ENCODE measurements at regions not wholly inside any gene's neighbourhood (a gene's known extent, or its start where the extent isn't known, plus 50 kb on each side); places are given as distances from the start of the nearest gene placed in this dataset.
"Not testable (repeated sequence)": the region's sequence is repeated elsewhere in the genome, so short reads cannot be mapped to it uniquely, and the experiment has no call there.

- H3K4me3 Mint-ChIP-seq (ENCODE audit: unreplicated experiment) = no peak overlapping the region
Measured at GRCh38 chr22:35482974-35483373, 57.7 kb upstream of the RASD2 start.

DNA sequence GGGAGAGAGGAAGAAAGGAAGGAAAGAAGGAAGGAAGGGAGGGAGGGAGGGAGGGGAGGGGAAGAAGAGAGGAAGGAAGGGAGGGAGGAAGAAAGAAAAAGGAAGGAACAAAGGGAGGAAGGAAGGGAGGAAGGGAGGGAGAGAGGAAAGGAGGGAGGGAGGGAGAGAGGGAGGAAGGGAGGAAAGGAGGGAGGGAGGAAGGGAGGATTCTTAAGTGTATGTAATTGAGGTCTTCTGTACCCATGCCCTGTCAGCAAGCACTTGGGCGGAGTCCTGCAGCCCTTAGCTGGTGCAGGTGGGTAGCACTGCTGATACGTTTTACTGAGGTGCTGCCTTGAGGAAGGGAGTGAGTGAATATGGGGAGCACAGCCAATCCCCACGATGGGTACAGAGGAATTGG lies 56.9 kb upstream of the RASD2 start:
- H3K4me1 Mint-ChIP-seq (ENCODE audit: insufficient read depth, unreplicated experiment) = peaks cover 11% of the 10 kb centered on the region
- no peak overlapping the region for H3K27ac Mint-ChIP-seq (ENCODE audit: low read depth, unreplicated experiment)
- H3K9me3 Mint-ChIP-seq (ENCODE audit: unreplicated experiment) = no peaks in the 10 kb centered on the region
- no peaks in the 10 kb centered on the region for H3K36me3 Mint-ChIP-seq (ENCODE audit: insufficient read depth, unreplicated experiment)
- no peak for DNase-seq (ENCODE audit: unreplicated experiment)
- ChIA-PET POLR2A (interaction anchor here (1.5 kb wide), 1 partner anchor 11 kb away, joined by 5 read pairs; no protein-coding TSS in a partner anchor), CTCF (interaction anchor here (0.6 kb wide), 1 partner anchor 641 kb away, joined by 4 read pairs; no protein-coding TSS in a partner anchor)
- no peak overlapping the region for H3K4me3 Mint-ChIP-seq (ENCODE audit: unreplicated experiment)
- H3K27me3 Mint-ChIP-seq (ENCODE audit: insufficient read depth, unreplicated experiment) = peaks cover 14% of the 10 kb centered on the region
- TF ChIP-seq, protein P1, sequence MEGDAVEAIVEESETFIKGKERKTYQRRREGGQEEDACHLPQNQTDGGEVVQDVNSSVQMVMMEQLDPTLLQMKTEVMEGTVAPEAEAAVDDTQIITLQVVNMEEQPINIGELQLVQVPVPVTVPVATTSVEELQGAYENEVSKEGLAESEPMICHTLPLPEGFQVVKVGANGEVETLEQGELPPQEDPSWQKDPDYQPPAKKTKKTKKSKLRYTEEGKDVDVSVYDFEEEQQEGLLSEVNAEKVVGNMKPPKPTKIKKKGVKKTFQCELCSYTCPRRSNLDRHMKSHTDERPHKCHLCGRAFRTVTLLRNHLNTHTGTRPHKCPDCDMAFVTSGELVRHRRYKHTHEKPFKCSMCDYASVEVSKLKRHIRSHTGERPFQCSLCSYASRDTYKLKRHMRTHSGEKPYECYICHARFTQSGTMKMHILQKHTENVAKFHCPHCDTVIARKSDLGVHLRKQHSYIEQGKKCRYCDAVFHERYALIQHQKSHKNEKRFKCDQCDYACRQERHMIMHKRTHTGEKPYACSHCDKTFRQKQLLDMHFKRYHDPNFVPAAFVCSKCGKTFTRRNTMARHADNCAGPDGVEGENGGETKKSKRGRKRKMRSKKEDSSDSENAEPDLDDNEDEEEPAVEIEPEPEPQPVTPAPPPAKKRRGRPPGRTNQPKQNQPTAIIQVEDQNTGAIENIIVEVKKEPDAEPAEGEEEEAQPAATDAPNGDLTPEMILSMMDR (IDR thresholded peaks at IDR 0.05; ENCODE audit: unreplicated experiment) = no peak
- no TSS peak for BruUV-seq (replicated peaks)
- intact Hi-C loops (cut with micrococcal nuclease) = no loop called here

More at GRCh38 chr22:35482974-35483373, 57.7 kb upstream of the RASD2 start:
- no peak for DNase-seq (ENCODE audit: unreplicated experiment)
- ChIA-PET POLR2A (interaction anchor here (1.5 kb wide), 1 partner anchor 11 kb away, joined by 5 read pairs; no protein-coding TSS in a partner anchor), CTCF (interaction anchor here (0.6 kb wide), 2 partner anchors 101 to 641 kb away, joined by 4 read pairs; no protein-coding TSS in a partner anchor)
- TF ChIP-seq, protein P1 (IDR thresholded peaks at IDR 0.05; ENCODE audit: unreplicated experiment) = no peak
- no TSS peak for BruUV-seq (replicated peaks)
- Mint-ChIP-seq H3K4me1 (ENCODE audit: insufficient read depth, unreplicated experiment) (peaks cover 8% of the 10 kb centered on the region), H3K36me3 (ENCODE audit: insufficient read depth, unreplicated experiment) (no peaks in the 10 kb centered on the region), H3K27me3 (ENCODE audit: insufficient read depth, unreplicated experiment) (peaks cover 14% of the 10 kb centered on the region), H3K9me3 (ENCODE audit: unreplicated experiment) (no peaks in the 10 kb centered on the region), H3K27ac (ENCODE audit: low read depth, unreplicated experiment) (no peak overlapping the region)
- intact Hi-C loops (cut with micrococcal nuclease) = no loop called here

DNA sequence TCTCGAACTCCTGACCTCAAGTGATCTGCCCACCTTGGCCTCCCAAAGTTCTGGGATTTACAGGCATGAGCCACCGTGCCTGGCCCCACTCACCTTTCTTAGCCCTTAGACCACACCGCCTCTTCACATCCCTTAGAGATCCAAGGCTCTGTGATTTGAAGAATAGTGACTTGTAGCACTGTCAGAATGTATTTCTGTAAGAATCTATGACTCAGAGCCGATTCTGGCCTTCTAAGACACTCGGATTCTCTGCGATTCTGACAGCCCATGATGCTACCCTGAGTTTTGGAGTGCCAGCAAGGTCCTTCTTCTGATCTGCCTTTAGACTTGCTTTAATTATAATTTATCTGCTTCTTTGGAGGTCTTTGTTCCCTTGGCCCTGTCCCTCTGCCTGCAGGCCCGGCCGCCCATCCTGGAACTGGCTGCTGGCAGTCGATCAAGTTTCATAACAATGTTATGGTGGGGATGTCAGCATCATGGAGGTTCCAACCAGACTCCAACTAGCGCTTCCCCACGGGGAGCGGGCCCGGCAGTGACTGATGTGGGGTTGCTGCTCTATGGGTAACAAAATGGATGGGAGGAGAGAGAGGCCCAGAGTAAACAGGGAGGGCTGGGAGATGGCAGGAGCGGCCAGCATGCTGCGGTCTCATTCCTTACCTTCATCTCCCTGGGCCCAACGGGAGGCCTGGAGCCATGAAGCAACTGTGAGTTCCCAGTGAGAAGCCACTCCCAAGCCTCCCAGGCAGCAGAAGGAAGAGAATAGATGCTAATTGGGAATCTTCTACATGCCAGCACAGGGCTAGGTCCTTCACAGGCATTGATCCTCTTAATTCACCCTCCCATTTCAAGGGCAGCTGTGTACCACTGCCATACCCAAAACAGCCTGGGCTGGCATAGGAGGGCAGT lies 55.7 kb upstream of the RASD2 start:
- no peak for DNase-seq (ENCODE audit: unreplicated experiment)
- Mint-ChIP-seq H3K27ac (ENCODE audit: low read depth, unreplicated experiment) (no peak overlapping the region), H3K9me3 (ENCODE audit: unreplicated experiment) (no peaks in the 10 kb centered on the region), H3K4me1 (ENCODE audit: insufficient read depth, unreplicated experiment) (peaks cover 12% of the 10 kb centered on the region), H3K36me3 (ENCODE audit: insufficient read depth, unreplicated experiment) (no peaks in the 10 kb centered on the region), H3K4me3 (ENCODE audit: unreplicated experiment) (no peak overlapping the region), H3K27me3 (ENCODE audit: insufficient read depth, unreplicated experiment) (peaks cover 14% of the 10 kb centered on the region)
- intact Hi-C loops (cut with micrococcal nuclease) = no loop called here
- TF ChIP-seq, protein P1 (IDR thresholded peaks at IDR 0.05; ENCODE audit: unreplicated experiment) = no peak
- no TSS peak for BruUV-seq (replicated peaks)
- POLR2A ChIA-PET = no interaction called here
- CTCF ChIA-PET = no interaction called here

- POLR2A ChIA-PET = no interaction called here
- DNase-seq (ENCODE audit: unreplicated experiment) = no peak
- BruUV-seq (replicated peaks) = no TSS peak
- TF ChIP-seq, protein P1 (IDR thresholded peaks at IDR 0.05; ENCODE audit: unreplicated experiment) = no peak
- Mint-ChIP-seq H3K36me3 (ENCODE audit: insufficient read depth, unreplicated experiment) (no peaks in the 10 kb centered on the region), H3K27me3 (ENCODE audit: insufficient read depth, unreplicated experiment) (peaks cover 14% of the 10 kb centered on the region), H3K4me1 (ENCODE audit: insufficient read depth, unreplicated experiment) (peaks cover 9% of the 10 kb centered on the region), H3K27ac (ENCODE audit: low read depth, unreplicated experiment) (no peak overlapping the region), H3K4me3 (ENCODE audit: unreplicated experiment) (no peak overlapping the region), H3K9me3 (ENCODE audit: unreplicated experiment) (no peaks in the 10 kb centered on the region)
- CTCF ChIA-PET = no interaction called here
- intact Hi-C loops (cut with micrococcal nuclease) = no loop called here
Measured at GRCh38 chr22:35486116-35486631, 54.5 kb upstream of the RASD2 start.

GRCh38 chr22:35487623-35488022 lies 53.0 kb upstream of the RASD2 start:
- CTCF ChIA-PET = interaction anchor here (0.6 kb wide), 1 partner anchor 56 kb away, joined by 3 read pairs; no protein-coding TSS in a partner anchor
- H3K4me1 Mint-ChIP-seq (ENCODE audit: insufficient read depth, unreplicated experiment); intact Hi-C loops (cut with micrococcal nuclease); H3K4me3 Mint-ChIP-seq (ENCODE audit: unreplicated experiment); H3K9me3 Mint-ChIP-seq (ENCODE audit: unreplicated experiment); BruUV-seq (replicated peaks); H3K27ac Mint-ChIP-seq (ENCODE audit: low read depth, unreplicated experiment); H3K36me3 Mint-ChIP-seq (ENCODE audit: insufficient read depth, unreplicated experiment); DNase-seq (ENCODE audit: unreplicated experiment); POLR2A ChIA-PET: not testable (repeated sequence)
- peaks cover 14% of the 10 kb centered on the region for H3K27me3 Mint-ChIP-seq (ENCODE audit: insufficient read depth, unreplicated experiment)

Data from MCF 10A (cell line).